Rectal smooth muscle tissue (tissue), 1 donor: ENCODE measurements at regions not wholly inside any gene's neighbourhood (a gene's known extent, or its start where the extent isn't known, plus 50 kb on each side); places are given as distances from the start of the nearest gene placed in this dataset.

ENCODE experiments used
- H3K27ac ChIP-seq: one replicate; pipeline ENCODE4 v1.7.0; 2013; ENCODE audit warnings: low read depth, low read length, inconsistent platforms
- H3K27me3 ChIP-seq: one replicate; pipeline ENCODE4 v1.7.0; 2013; ENCODE audit warnings: low read length; ENCODE audit not compliant: control insufficient read depth, insufficient read depth
- H3K36me3 ChIP-seq: one replicate; pipeline ENCODE4 v1.7.0; 2013; ENCODE audit warnings: low read length; ENCODE audit not compliant: control insufficient read depth, insufficient read depth
- H3K4me1 ChIP-seq: one replicate; pipeline ENCODE4 v1.7.0; 2013; ENCODE audit warnings: low read length; ENCODE audit not compliant: control insufficient read depth, insufficient read depth
- H3K4me3 ChIP-seq: one replicate; pipeline ENCODE4 v1.7.0; 2013; ENCODE audit warnings: low read length
- H3K9ac ChIP-seq: one replicate; pipeline ENCODE4 v1.7.0; 2013; ENCODE audit warnings: low read length

DNA sequence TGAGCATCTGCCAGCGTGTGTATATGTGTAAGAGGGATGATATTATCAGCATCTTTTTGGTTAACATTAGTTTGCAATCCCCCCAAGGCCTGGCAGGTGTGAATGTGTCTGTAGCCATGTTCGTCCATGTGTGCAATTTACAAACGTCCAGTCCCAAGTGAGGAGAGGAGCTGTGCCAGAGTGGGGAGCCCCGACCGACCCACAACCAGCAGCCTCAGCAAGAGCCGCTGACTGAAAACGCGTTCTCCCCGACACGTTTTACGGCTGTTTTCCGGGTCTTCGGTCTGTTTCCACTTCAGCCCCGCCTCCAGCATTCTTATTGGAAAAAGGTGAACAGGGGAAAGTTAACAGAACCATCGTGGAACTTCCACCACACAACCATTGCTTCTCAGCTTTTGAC, 119.1 kb upstream of the SOX1 start:
- Histone ChIP-seq H3K27me3 (no peaks in the 10 kb centered on the region), H3K4me1 (no peaks in the 10 kb centered on the region), H3K4me3 (no peak overlapping the region)

DNA sequence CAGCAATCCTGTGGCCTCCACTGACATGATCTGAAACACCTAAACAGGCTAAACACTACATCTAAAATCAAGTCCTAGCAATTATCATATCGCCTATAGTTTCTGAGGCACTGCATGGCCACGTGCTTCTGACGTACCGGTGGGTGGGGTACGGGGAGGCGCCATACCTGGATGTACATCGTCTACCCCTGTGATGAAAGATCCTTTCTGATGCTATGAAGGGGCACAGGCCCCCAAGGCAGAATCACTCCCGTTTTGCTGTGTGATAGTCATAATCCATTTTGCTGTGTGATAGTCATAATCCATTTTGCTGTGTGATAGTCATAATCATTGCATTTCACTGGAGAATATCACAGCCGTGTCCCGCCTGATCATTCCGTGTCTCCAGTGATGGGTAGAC, 118.7 kb upstream of the SOX1 start:
- H3K4me1 ChIP-seq, result no peaks in the 10 kb centered on the region
- H3K9ac ChIP-seq, result no peak overlapping the region
- H3K36me3 ChIP-seq, result no peaks in the 10 kb centered on the region
- H3K4me3 ChIP-seq, result no peak overlapping the region
- no peaks in the 10 kb centered on the region for H3K27me3 ChIP-seq
- no peak overlapping the region for H3K27ac ChIP-seq

More for the DNA sequence above, 119.1 kb upstream of the SOX1 start:
- Histone ChIP-seq H3K36me3 (no peaks in the 10 kb centered on the region), H3K27ac (no peak overlapping the region), H3K9ac (no peak overlapping the region)

DNA sequence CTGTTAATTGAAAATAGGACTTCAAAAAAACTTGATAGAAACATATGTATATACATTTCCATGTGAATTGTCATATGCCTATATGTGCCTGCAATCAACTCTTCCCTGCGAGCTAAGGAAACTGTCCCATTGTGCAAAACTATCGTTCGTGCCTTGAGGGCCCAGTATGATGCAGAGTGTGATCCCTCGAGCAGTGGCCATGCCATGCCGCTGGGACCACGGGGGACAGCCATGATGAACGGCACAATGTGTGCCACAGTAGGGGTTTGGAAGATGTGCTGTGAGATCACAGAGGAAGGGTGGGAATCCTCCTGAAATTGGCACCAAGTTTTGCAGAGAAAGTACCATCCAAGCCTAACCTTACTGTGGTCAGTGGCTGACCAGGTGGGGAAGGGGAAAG, 118.1 kb upstream of the SOX1 start:
- H3K9ac ChIP-seq, result no peak overlapping the region
- H3K4me1 ChIP-seq, result no peaks in the 10 kb centered on the region
- no peaks in the 10 kb centered on the region for H3K36me3 ChIP-seq
- no peaks in the 10 kb centered on the region for H3K27me3 ChIP-seq
- no peak overlapping the region for H3K4me3 ChIP-seq
- H3K27ac ChIP-seq, result no peak overlapping the region

DNA sequence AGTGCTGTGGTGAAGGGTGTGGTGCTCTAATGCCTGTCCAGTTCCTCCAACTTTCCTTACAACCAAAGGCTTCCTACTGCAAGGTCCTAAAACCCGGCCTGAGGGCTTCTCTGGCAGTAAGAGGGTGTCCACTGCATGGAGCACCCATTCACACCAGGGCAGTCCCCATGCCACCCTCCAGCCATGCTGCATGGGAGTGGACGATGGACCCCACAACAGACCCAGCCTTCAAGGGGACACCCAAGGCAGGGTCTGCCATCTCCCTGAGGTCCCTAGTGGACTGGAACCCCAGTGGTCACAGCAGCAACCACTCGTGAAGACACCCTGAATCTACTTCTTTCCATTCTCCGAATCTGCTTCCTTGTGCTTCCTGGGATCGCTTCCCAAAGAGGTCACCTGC, 117.6 kb upstream of the SOX1 start:
- H3K4me1 ChIP-seq, result no peaks in the 10 kb centered on the region

DNA sequence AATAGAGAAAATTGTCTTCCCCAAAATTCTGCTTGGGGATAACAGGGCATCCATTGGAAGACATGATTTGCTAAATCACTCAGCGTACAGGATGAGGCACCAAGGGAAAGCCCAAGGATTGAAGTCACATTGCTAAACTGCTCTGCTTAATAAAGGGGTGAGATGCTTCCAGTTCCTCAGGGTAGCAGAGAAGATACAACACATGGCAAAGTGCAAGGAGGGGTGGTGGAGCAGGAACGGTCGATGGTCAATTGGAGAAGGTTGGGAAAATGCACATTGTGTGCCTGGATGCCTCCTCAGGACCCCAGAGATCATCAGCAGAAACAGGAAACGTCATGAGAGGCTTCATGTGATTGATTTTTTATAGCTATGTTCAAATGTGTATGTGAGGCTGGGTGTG, 116.3 kb upstream of the SOX1 start:
- no peaks in the 10 kb centered on the region for H3K27me3 ChIP-seq
- H3K9ac ChIP-seq, result no peak overlapping the region
- no peak overlapping the region for H3K27ac ChIP-seq
- H3K36me3 ChIP-seq, result no peaks in the 10 kb centered on the region
- H3K4me3 ChIP-seq, result no peak overlapping the region
- H3K4me1 ChIP-seq, result no peaks in the 10 kb centered on the region

More for the DNA sequence above, 117.6 kb upstream of the SOX1 start:
- H3K4me3 ChIP-seq, result no peak overlapping the region
- H3K27ac ChIP-seq, result no peak overlapping the region
- H3K27me3 ChIP-seq, result no peaks in the 10 kb centered on the region
- no peak overlapping the region for H3K9ac ChIP-seq
- no peaks in the 10 kb centered on the region for H3K36me3 ChIP-seq

DNA sequence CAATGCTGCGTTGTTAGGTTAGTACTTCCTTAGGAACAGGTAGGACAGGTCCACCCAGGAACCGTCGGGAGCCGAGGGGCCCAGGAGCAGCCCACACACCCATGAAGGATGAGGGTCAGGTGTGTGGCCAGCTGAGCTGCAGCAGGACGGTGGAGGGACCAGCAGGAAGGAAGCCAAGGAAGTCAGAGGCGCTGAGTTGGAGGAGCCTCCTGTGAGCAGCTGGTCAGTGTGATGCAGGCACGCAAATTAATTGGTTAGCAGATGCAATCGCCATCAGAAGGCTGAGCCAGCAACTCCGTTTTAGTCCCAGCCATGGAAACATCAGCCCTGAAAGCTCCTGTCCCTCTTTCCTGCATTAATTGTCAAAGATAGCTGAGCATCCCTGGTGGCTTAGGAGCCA, 114.9 kb upstream of the SOX1 start:
- Histone ChIP-seq H3K4me3 (no peak overlapping the region), H3K27ac (no peak overlapping the region), H3K9ac (no peak overlapping the region), H3K36me3 (no peaks in the 10 kb centered on the region), H3K27me3 (no peaks in the 10 kb centered on the region), H3K4me1 (no peaks in the 10 kb centered on the region)

DNA sequence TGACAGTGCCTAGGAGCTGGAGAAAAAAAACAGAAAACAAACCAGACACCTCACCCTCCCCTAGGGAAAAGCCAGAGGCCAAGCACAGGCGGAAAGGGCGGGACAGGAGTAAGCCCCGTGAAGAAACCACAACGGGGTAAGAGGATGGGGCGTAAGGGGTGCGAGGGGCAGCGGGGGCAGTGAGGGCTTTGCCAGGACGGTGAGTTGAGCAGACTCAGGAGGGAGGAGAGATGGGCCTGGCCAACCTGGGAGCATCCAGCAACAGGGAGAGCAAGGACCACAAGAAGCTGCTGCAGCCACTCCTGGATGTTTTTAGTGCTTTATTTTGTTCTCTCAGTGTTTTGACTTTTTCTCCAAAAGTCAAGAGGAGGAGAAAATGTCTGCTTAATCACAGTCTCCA, 114.1 kb upstream of the SOX1 start:
- no peak overlapping the region for H3K4me3 ChIP-seq
- no peaks in the 10 kb centered on the region for H3K27me3 ChIP-seq
- no peaks in the 10 kb centered on the region for H3K4me1 ChIP-seq
- no peak overlapping the region for H3K27ac ChIP-seq
- no peaks in the 10 kb centered on the region for H3K36me3 ChIP-seq
- no peak overlapping the region for H3K9ac ChIP-seq

DNA sequence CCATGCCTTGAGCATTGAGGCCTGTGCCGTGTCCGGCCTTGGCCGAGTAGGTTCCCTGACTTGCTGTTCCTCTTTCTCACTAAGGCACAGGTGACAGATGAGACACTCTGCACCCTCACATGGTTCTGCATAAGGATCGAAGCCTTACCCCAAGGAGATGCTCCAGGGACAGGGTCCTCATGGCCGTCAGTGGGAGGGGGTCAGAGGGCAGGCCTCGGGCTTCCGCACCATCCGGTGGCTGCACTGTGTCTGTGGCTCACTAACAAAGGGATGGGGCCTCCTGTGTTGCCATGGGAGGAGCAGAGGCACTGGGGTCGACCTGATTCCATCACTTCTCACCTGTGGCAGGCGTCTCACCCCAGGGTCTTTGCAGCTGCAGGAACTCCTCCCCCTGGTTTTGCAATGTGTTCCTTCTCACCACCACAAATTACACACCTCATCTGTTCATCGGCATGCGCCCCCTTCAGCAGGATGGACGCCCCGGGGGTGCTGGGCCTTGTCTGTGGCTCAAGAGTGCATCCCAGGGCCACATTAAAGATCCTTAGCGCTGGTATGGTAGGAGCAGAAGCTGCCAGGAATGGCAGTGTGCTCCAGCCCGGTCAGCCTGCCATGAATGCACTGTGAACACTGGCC, 113.3 kb upstream of the SOX1 start:
- no peaks in the 10 kb centered on the region for H3K27me3 ChIP-seq
- no peak overlapping the region for H3K4me3 ChIP-seq
- no peaks in the 10 kb centered on the region for H3K36me3 ChIP-seq
- H3K27ac ChIP-seq, result no peak overlapping the region
- no peaks in the 10 kb centered on the region for H3K4me1 ChIP-seq
- no peak overlapping the region for H3K9ac ChIP-seq

DNA sequence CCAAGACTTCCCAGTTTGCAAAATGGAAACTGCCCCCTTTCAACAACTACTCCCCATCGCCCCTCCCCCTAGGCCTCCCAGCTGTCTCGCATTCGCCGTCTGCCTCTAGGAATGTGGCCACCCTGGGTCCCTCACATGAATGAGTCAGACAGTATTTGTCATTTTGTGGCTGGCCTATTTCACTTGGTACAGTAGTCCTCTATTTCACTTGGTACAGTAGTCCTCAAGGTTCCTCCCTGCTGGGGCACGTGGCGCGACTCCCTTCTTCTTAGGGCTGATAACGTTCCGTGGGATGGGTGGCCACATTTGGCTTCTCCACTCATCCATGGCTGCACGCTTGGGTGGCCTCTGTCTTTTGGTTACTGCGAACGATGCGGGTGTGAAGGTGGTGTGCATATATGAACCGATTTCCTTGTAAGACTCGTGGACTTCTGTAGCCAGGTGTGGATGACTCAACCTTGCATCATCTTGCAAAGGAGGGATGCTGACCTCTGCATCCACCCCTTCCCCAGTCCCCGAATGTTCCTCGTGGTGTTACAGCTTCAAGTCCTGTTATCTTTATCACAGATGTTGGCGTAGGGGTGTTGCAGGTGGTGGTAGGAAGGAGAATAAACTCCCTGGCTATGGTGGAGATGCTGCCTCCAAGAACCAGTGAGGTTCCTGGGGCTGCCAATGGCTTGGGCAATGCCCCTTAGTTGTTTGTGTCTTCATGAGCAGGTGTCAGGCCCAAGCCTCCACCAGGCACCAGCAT, 112.1 kb upstream of the SOX1 start:
- H3K27ac ChIP-seq, result no peak overlapping the region
- no peak overlapping the region for H3K4me3 ChIP-seq
- no peak overlapping the region for H3K9ac ChIP-seq
- H3K36me3 ChIP-seq, result no peaks in the 10 kb centered on the region
- no peaks in the 10 kb centered on the region for H3K27me3 ChIP-seq
- no peaks in the 10 kb centered on the region for H3K4me1 ChIP-seq

DNA sequence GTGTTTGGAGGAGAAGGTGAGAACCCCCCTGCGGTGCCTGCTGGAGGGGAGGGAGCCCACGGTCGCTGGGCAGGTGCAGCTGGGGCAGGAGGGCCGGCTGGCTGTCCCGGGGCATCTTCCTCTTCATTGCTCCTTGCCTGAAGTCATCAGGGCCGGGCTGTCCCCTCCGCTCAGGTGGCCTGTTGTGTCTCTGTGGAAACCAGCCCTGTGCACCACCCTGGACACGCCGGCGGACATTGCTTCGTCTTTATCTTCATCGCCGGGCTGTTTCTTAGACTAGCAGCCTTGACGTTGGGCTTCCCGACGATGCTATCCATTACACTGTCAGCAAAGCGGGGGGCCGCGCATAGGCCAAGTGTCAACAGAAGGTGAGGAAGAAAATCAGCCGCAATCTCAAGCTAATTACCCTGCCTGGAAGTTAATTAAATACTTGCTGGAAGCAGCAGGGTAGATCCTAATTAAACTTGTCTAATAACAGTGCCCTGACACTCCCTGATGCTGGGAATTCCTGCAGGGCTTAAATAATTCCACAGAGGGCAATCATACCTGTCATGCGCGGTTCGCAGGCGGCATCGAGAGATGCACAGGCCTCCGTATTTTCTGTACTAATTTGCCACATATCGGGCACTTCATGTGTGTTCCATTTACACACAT, 111.4 kb upstream of the SOX1 start:
- Histone ChIP-seq H3K27ac (no peak overlapping the region), H3K27me3 (no peaks in the 10 kb centered on the region), H3K4me3 (no peak overlapping the region), H3K36me3 (no peaks in the 10 kb centered on the region), H3K4me1 (no peaks in the 10 kb centered on the region), H3K9ac (no peak overlapping the region)

DNA sequence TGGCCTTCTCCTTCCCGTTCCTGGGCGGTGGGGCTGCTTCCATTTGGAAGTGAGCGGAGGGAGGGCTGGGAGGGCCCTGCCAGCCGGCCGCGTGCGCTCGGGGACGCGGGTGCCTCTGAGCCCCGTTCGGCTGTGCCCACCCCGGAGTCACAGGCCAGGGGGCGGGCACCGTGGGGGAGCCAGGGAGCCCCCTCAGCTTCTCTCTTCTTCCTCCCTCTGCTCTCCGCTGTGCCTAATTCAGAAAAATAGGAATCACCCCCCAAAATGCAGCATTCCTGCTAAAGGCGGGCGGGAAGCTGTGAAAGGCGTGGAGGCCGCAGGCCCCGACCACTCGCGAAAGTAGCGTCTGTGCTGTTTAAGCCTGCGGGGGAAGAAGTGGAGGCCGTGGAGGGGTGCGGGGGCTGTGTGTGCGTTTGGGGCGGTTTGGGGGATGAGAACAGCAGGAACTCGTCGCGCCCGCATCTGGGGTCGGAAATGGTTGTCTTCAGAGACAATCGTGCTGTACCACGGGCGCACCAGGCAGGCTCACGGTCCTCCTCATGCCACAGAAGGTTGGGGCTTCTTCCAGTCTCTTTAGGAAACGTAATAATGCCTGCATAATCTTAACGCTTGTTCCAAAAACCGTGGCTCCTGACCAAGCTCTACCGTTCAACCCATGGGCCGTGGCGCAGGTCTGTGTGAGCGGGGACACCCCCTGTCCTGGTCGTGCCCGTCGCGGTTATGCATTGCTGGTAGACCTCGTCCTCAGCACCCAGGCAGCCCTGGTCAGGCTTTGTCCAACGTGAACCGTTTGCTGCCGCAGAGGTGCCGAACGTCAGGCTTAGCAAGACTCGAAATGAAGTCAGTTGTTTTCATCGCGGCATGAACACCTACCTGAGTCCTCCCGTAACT, 110.4 kb upstream of the SOX1 start:
- H3K27me3 ChIP-seq, result no peaks in the 10 kb centered on the region
- no peak overlapping the region for H3K27ac ChIP-seq
- no peak overlapping the region for H3K9ac ChIP-seq
- H3K4me3 ChIP-seq, result no peak overlapping the region
- H3K4me1 ChIP-seq, result no peaks in the 10 kb centered on the region
- H3K36me3 ChIP-seq, result no peaks in the 10 kb centered on the region

DNA sequence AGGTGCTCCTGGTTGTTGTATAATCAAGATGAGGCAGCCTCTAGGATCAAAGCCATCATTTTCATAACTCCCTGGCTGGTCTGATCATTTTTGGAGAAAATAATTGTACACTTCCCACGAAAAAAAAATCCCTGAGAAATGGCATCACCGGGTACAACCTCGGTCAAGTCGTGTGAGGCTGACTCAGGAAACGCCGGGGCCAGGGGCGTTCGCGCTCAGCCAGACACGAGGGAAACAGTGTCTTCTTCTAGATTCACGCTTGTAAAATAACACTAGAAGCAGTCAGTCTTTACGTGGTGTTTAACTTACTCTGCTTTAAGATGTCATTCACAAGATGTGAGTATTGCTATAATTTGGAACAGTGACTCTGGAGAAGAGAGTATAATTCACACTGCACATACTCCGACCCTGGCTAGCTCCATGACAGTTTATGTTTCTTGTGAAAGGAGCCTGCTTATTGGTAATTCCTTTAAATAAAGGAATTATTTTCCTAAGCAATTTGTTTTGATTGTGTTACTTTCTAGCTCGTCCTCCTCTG, 109.0 kb upstream of the SOX1 start:
- no peaks in the 10 kb centered on the region for H3K36me3 ChIP-seq
- H3K27ac ChIP-seq, result no peak overlapping the region
- no peaks in the 10 kb centered on the region for H3K4me1 ChIP-seq
- no peak overlapping the region for H3K9ac ChIP-seq
- H3K4me3 ChIP-seq, result no peak overlapping the region
- no peaks in the 10 kb centered on the region for H3K27me3 ChIP-seq
